GM21528 (cell line): ENCODE measurements at regions not wholly inside any gene's neighbourhood (a gene's known extent, or its start where the extent isn't known, plus 50 kb on each side); places are given as distances from the start of the nearest gene placed in this dataset.
"Not testable (repeated sequence)": the region's sequence is repeated elsewhere in the genome, so short reads cannot be mapped to it uniquely, and the experiment has no call there.

Experiments
- ATAC-seq: cut with Tn5 transposase; IDR thresholded peaks from one replicate; pipeline ENCODE4 v1.9.1; 2021; ENCODE audit warnings: mild to moderate bottlenecking, moderate library complexity; ENCODE audit not compliant: unreplicated experiment, low FRiP score

GRCh38 chr6:100322886-100323285, 141.8 kb downstream of the SIM1 start:
- ATAC-seq, result no peak

GRCh38 chr6:100320686-100321085, 144.0 kb downstream of the SIM1 start:
- no peak for ATAC-seq

- no peak for ATAC-seq
Observed at GRCh38 chr6:100317031-100317430, 147.7 kb downstream of the SIM1 start.

- no peak for ATAC-seq
Observed at GRCh38 chr6:100314186-100314585, 150.5 kb downstream of the SIM1 start.

- ATAC-seq, result no peak
Observed at GRCh38 chr6:100311707-100312251, 152.9 kb downstream of the SIM1 start.

- ATAC-seq, result no peak
Observed at GRCh38 chr6:100309174-100309573, 155.5 kb downstream of the SIM1 start.

GRCh38 chr6:100307561-100307960, 157.2 kb downstream of the SIM1 start:
- no peak for ATAC-seq

- no peak for ATAC-seq
Observed at GRCh38 chr6:100305209-100305869, 159.4 kb downstream of the SIM1 start.

- ATAC-seq, result no peak
Observed at GRCh38 chr6:100304575-100304974, 160.1 kb downstream of the SIM1 start.

- no peak for ATAC-seq
Observed at GRCh38 chr6:100301731-100302130, 163.0 kb downstream of the SIM1 start.

GRCh38 chr6:100300221-100300736, 164.4 kb downstream of the SIM1 start:
- no peak for ATAC-seq

- ATAC-seq, result no peak
Observed at GRCh38 chr6:100296810-100297544, 167.7 kb downstream of the SIM1 start.

GRCh38 chr6:100295172-100295571, 169.5 kb downstream of the SIM1 start:
- ATAC-seq, result not testable (repeated sequence)

- no peak for ATAC-seq
Observed at GRCh38 chr6:100289285-100289684, 175.4 kb downstream of the SIM1 start.

GRCh38 chr6:100288311-100288710, 176.4 kb downstream of the SIM1 start:
- no peak for ATAC-seq

- ATAC-seq, result no peak
Observed at GRCh38 chr6:100283285-100283684, 181.4 kb downstream of the SIM1 start.

GRCh38 chr6:100281471-100281901, 183.2 kb downstream of the SIM1 start:
- no peak for ATAC-seq

- no peak for ATAC-seq
Observed at GRCh38 chr6:100276311-100277057, 188.2 kb downstream of the SIM1 start.

- ATAC-seq, result no peak
Observed at GRCh38 chr6:100274147-100274546, 190.6 kb downstream of the SIM1 start.

GRCh38 chr6:100271625-100272024, 193.1 kb downstream of the SIM1 start:
- ATAC-seq, result no peak

GRCh38 chr6:100271202-100271601, 193.5 kb downstream of the SIM1 start:
- ATAC-seq, result no peak
